NCI-H2029 treated with DMSO at 0.1 percent for 48 hours (cell line): ENCODE measurements at regions not wholly inside any gene's neighbourhood (a gene's known extent, or its start where the extent isn't known, plus 50 kb on each side); places are given as distances from the start of the nearest gene placed in this dataset.

Source experiments
- DNase-seq: peaks from one replicate; lab custom pipeline; 2025; lab: John Stamatoyannopoulos, UW

GRCh38 chr19:46911456-46911855 lies 50.7 kb downstream of the ARHGAP35 start:
- no peak for DNase-seq

DNA sequence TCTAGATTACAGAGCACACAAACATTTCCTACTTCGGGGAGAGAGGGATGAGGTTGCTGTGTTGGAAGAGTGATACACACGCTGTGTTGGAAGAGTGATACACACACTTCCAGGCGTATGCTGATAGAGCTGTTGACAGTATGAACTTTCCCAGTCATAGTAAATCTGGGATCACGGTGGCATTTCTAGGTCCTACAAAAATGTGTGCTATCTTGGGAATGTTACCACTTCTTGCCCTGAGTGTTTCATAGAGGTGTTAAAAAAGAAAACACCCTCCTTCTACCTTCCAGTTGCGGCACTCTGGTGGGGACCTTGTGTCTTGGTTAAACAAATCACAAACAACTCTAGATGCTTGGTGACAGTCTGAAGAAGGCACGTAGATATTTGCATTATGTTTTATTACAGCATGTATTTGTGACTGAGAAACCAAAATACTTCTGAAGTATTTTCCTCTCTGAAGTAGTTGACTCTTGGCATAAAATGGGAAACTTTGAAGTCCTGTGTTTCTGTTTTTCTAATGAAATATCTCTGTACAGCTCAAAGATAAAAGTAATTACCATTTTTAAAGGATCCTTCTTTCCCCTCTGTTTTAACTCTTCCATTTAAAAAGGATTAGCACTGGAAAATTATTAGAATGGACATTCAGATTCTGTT lies 52.5 kb downstream of the ARHGAP35 start:
- DNase-seq = no peak

GRCh38 chr19:46913852-46914430 lies 53.1 kb downstream of the ARHGAP35 start:
- no peak for DNase-seq

GRCh38 chr19:46915386-46915785 lies 54.6 kb downstream of the ARHGAP35 start:
- no peak for DNase-seq

DNA sequence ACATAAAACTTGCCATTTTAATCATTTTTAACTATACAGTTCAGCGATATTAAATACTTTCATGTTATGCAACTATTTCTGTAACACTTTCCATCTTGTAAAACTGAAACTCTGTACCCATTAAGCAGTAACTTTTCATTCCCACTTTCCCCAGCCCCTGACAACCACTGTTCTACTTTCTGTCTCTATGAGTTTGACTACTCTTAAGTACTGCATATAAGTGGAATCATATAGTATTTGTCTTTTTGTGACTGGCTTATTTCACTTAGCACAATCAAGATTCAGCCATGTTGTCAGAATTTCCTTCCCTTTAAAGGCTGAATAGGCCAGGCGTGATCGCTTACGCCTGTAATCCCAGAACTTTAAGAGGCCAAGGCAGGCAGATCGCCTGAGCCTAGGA lies 56.2 kb downstream of the ARHGAP35 start:
- no peak for DNase-seq

DNA sequence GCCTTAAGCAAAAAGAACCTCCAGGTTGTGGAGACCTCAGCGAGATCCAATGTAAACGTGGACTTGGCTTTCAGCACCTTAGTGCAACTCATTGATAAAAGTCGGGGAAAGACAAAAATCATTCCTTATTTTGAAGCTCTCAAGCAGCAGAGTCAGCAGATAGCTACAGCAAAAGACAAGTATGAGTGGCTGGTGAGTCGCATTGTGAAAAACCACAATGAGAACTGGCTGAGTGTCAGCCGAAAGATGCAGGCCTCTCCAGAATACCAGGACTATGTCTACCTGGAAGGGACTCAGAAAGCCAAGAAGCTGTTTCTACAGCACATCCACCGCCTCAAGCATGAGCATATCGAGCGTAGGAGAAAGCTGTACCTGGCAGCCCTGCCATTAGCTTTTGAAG lies 58.5 kb downstream of the ARHGAP35 start:
- no peak for DNase-seq

DNA sequence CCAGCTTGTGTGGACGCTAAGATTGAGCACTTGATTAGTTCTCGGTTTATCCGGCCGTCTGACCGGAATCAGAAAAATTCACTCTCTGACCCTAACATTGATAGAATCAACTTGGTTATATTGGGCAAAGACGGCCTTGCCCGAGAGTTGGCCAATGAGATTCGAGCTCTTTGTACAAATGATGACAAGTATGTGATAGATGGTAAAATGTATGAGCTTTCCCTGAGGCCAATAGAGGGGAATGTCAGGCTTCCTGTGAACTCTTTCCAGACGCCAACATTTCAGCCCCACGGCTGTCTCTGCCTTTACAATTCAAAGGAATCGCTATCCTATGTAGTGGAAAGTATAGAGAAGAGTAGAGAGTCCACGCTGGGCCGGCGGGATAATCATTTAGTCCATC lies 59.6 kb downstream of the ARHGAP35 start:
- DNase-seq = no peak

GRCh38 chr19:46921071-46921470 lies 60.3 kb downstream of the ARHGAP35 start:
- no peak for DNase-seq

- no peak for DNase-seq
Measured at GRCh38 chr19:46922465-46922864, 61.7 kb downstream of the ARHGAP35 start.

DNA sequence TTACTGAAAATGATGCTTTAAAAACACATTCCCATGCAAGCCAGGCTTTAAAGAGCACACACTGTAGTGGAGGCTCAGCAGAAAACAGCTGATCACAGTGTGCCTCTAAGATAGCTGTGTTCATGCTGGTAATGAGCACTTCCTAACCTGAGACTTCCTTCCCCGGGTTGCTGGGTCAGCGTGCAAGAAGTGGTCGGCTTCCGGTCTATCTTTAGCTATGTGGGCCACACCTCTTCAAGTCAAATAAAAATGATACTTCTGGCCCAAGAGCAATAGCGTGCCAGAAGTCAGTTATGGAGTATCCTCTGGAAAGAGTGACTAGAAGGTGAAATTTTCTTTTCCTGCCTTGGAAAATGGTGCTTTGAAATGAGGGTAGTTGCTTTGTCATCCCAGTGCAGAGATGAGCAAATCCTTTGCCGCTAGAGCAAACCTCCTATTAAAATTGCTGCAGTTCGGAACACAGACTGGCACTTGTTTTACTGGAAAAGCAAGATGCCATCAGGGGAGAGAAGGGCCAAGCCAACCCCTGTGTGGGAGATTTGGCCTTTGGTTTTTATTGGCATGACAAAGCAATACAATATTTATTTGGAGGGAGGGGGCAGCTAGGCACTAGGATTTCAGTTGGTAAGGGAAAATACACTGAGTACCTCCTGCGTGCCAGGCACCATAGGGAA lies 64.2 kb downstream of the ARHGAP35 start:
- no peak for DNase-seq

DNA sequence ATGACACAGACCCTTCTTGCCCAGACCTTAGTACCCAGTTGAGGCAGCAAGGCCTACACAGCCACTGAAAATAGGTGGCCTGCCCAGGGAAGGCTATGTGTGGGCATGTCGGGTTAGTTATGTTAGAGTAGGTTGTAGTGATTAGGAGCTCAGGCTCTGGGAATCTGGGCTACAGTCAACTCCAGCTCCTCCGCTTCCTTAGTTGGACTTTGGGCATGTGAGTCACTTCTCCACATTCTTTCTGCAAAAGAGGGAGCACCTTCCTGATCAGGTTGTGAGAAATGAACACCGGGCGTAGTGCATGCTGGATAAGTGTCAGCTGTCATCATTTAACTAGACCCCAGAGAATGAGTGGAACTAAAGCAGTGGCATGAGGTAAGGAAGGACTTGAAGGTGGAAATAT lies 64.8 kb downstream of the ARHGAP35 start:
- DNase-seq = no peak

DNA sequence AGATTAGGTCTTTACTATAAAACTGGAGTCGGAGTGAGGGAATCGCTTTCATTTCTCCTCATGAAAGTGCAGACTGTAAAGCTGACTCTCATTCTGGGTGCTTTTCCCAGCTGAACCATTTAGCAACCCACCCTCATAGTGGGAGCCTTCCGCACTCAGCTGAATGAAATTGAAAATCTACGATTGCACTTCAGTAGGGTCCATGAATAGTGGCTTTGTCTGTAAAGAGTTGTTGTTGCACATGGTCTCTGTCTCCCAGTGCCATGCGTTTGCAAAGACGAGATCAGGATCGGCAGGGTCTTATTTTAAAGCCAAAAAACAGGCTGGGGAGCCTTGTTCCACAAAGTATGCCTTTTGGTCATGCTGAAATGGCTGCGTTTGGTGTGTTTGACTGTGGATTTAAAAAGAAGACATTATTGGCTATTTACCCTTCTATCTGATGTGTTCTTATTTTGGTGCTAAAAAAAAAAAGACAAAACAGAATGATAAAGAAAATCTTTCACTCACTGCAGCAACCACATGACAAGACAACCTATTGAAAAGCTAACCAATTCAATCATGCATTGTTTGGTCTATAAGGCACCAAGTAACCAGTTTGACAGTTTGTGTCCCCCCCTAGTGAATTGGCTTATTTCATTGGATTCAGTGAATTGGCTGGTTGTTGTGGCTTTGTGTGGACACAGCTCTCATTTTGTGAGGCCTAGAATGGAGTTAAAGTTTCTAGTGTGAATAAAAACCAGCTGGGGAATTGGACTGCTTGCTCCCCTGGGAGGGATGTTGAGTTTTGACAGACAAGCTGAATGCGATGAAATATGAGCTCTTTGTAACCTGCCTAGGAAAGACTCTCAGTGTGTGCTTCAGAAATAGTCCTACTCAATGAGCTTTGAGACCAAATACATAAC lies 65.6 kb downstream of the ARHGAP35 start:
- no peak for DNase-seq

DNA sequence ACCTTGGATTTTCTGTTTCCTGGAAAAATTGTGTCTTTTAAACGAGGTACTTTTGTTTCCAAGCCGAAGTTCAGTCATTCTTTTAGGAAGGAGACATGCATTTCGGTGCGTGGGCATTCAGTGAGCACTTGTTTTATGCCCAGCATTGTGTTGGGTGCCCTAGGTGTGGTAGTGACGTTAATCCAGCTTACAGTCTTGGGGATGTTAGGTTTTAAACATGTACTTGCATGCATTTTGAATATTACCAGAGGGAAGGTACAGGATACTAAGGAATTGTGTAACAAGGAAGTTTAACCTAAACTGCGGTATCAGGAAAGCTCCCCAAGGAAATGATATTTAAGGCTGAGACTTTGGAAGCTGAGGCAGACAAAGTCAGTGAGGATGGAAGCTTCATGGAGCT lies 66.3 kb downstream of the ARHGAP35 start:
- no peak for DNase-seq

DNA sequence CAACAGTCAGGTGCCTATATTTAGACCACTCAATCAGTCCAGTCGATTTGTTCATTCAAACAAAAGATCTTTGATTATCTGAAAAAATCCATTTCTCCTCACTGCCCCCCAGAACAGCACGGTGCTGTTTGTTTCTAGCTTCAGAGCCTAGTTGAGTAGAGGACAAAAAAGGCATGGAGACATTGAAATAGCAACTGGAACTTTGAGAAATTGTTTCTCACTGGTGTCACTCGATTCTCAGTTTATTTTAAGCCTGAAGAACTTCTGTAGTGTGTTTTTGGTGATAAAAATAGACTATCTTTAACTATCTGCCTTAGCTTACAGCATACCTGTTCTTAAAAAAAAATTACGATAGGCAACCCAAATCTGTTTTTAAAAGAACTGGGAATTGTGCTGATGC lies 67.1 kb downstream of the ARHGAP35 start:
- DNase-seq = no peak

DNA sequence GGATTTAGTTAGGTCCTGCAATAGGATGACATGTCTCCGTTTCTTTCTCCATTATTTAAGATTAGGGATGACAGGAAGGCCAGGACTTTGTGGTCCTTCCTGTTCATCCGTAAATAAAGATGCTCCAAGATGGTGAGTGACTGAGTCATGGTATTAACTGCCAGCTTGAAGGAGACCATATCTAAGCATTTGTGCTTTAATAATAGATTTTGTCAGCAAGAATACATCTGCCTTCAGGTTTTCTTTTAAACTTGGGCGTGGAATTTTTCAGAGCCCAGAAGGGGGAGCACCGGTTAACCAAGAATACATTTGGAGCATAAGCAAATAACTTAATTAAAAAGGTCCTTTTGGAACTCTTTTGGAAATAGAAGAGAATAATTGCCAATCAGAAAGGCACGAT lies 68.2 kb downstream of the ARHGAP35 start:
- DNase-seq = no peak

- no peak for DNase-seq
Measured at GRCh38 chr19:46931202-46931601, 70.4 kb downstream of the ARHGAP35 start.

DNA sequence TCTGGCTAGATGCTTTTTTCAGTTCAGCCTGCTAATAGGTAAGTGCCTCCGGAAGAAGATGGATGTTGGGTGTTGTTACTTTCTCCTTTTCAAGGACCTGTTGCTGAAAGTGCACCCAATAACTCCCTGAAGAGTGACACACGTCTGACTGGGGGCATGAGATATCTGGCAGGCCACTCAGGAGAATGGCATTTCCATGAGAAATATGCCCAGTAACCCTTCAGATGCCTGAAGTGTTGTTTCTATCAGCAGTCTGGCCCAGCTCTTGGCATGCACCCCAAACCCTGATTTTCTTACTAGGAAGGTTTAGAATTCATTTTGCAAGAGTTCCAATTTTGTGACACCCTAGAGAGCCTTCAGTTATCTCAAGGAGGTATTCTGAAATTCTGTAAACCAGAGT lies 71.5 kb downstream of the ARHGAP35 start:
- no peak for DNase-seq

- no peak for DNase-seq
Measured at GRCh38 chr19:46935066-46935663, 74.4 kb downstream of the ARHGAP35 start.

- DNase-seq = no peak
Measured at GRCh38 chr19:46943150-46943946, 76.3 kb upstream of the NPAS1 start.

DNA sequence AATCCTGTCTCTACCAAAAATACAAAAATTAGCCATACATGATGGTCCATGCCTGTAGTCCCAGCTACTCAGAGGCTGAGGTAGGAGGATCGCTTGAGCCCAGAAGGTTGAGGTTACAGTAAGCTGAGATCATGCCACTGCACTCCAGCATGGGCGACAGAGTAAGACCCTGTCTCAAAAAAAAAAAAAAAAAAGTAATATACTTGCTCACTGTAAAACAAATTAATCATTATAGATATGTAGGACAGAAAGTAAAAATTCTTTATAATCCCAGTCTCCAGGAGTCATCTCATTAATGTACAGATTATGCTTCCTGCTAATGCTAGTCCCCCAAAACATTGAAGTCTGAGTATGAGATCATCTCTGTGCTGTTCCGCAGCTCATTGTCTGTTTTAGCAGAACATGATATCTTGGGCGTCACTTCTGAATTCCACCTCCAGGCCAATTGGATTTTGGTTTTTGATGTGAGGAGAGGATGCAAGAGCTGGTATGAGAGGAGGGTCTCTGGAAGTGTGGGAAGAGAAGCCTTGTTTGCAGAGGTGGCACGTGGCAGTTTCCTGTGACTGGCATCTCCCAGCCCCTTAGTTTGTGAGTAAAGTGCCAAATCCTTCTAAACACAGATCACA lies 75.4 kb upstream of the NPAS1 start:
- DNase-seq = no peak
